A673 (cell line): ENCODE measurements at regions not wholly inside any gene's neighbourhood (a gene's known extent, or its start where the extent isn't known, plus 50 kb on each side); places are given as distances from the start of the nearest gene placed in this dataset.

Source experiments
- BruUV-seq: library from RNA; stranded (reverse); fragments of 400-500 nt; replicated peaks from 2 replicates; lab custom pipeline; 2021; lab: Mats Ljungman, UMichigan
- CTCF ChIA-PET: fragments of 300-600 bp; sonication (Branson Sonifier 250); formaldehyde crosslinking; loops from one replicate; lab custom pipeline; 2022; ENCODE audit warnings: antibody characterized with exemption; lab: Charles Lee
- POLR2A ChIA-PET: fragments of 300-600 bp; sonication (Branson Sonifier 250); formaldehyde crosslinking; loops from one replicate; lab custom pipeline; 2022; ENCODE audit warnings: antibody characterized with exemption; ENCODE audit not compliant: low non-redundant PET; lab: Charles Lee
- DNase-seq: peaks from one replicate; pipeline ENCODE4 v3.0.0-alpha.2; 2015; ENCODE audit warnings: low spot score
- H3K27ac ChIP-seq: fragments of 200-600 bp; sonication (generic); 2 replicates; pipeline ENCODE4 v1.5.1; 2016; ENCODE audit warnings: mixed run types, low read depth, mild to moderate bottlenecking, mixed read lengths, antibody characterized with exemption, low read length; ENCODE audit not compliant: poor library complexity, severe bottlenecking
- H3K27me3 ChIP-seq: fragments of 200-600 bp; sonication (generic); replicated peaks from 2 replicates; pipeline ENCODE4 v1.6.1; 2017; ENCODE audit warnings: mixed run types, low read depth, mild to moderate bottlenecking, mixed read lengths, antibody characterized with exemption, low read length; ENCODE audit not compliant: insufficient read depth, poor library complexity
- H3K36me3 ChIP-seq: fragments of 200-600 bp; sonication (generic); 2 replicates; pipeline ENCODE4 v1.6.1; 2016; ENCODE audit warnings: mixed run types, mild to moderate bottlenecking, mixed read lengths, antibody characterized with exemption, low read length; ENCODE audit not compliant: insufficient read depth, poor library complexity, severe bottlenecking
- H3K4me1 ChIP-seq: fragments of 200-600 bp; sonication (generic); 2 replicates; pipeline ENCODE4 v1.6.1; 2017; ENCODE audit warnings: mixed run types, mild to moderate bottlenecking, mixed read lengths, antibody characterized with exemption, low read length; ENCODE audit not compliant: insufficient read depth, poor library complexity, severe bottlenecking
- H3K4me3 ChIP-seq: fragments of 200-600 bp; sonication (generic); 2 replicates; pipeline ENCODE4 v1.5.1; 2016; ENCODE audit warnings: low read depth, mixed run types, mild to moderate bottlenecking, mixed read lengths, low read length; ENCODE audit not compliant: poor library complexity, severe bottlenecking
- H3K9me3 ChIP-seq: fragments of 200-600 bp; sonication (generic); 2 replicates; pipeline ENCODE4 v1.6.1; 2016; ENCODE audit warnings: mixed run types, low read depth, mild to moderate bottlenecking, mixed read lengths, antibody characterized with exemption, low read length; ENCODE audit not compliant: poor library complexity, severe bottlenecking
- EZH2 ChIP-seq: fragments of 200-600 bp; sonication (generic); IDR thresholded peaks from 2 replicates; pipeline ENCODE4 v1.6.1; 2017; ENCODE audit warnings: borderline replicate concordance, low read depth, mild to moderate bottlenecking, mixed read lengths, antibody characterized with exemption, low read length; ENCODE audit not compliant: poor library complexity, severe bottlenecking
- intact Hi-C: fragments of 100-400 bp; cut with micrococcal nuclease; formaldehyde crosslinking; loops from one replicate; pipeline ENCODE4 v1.10.0; 2022; ENCODE audit not compliant: unreplicated experiment
- TF ChIP-seq, protein P1 (sequence below): fragments of 300-800, 200-600 bp; sonication (generic); conservative IDR thresholded peaks from 2 replicates; pipeline ENCODE4 v1.5.1; 2017; ENCODE audit warnings: low read depth, mild to moderate bottlenecking, antibody characterized with exemption, low read length, moderate library complexity, mixed read lengths

DNA sequence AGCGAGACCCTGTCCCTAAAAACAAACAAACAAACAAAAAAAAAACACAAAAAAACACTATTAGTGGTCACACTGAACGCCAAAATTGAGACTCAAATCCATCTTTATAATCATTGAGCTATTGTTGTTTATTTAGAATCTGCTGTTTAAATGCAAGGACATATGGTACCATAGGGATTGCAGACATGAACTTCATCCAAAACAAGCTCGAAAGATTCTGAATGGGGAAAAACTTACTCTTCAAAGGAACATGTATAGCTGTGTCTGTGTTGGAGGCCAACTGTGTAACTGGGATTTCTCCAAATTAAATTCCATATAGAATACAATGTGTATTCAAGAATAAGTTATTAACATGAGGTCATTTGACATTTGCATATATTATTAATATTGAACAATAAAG, 74.7 kb upstream of the GPR158 start:
- H3K27me3 ChIP-seq: no peaks in the 10 kb centered on the region
- intact Hi-C loops: no loop called here
- no peak overlapping the region for H3K4me3 ChIP-seq
- no TSS peak for BruUV-seq
- no peaks in the 10 kb centered on the region for H3K4me1 ChIP-seq
- CTCF ChIA-PET: interaction anchor here (0.7 kb wide), 1 partner anchor 127 kb away, joined by 3 read pairs; no protein-coding TSS in a partner anchor
- POLR2A ChIA-PET: interaction anchor here (0.7 kb wide), 1 partner anchor 27 kb away, joined by 3 read pairs; no protein-coding TSS in a partner anchor
- DNase-seq: no peak
- no peaks in the 10 kb centered on the region for H3K36me3 ChIP-seq
- H3K27ac ChIP-seq: no peak overlapping the region
- H3K9me3 ChIP-seq: no peaks in the 10 kb centered on the region
- TF ChIP-seq, protein P1, sequence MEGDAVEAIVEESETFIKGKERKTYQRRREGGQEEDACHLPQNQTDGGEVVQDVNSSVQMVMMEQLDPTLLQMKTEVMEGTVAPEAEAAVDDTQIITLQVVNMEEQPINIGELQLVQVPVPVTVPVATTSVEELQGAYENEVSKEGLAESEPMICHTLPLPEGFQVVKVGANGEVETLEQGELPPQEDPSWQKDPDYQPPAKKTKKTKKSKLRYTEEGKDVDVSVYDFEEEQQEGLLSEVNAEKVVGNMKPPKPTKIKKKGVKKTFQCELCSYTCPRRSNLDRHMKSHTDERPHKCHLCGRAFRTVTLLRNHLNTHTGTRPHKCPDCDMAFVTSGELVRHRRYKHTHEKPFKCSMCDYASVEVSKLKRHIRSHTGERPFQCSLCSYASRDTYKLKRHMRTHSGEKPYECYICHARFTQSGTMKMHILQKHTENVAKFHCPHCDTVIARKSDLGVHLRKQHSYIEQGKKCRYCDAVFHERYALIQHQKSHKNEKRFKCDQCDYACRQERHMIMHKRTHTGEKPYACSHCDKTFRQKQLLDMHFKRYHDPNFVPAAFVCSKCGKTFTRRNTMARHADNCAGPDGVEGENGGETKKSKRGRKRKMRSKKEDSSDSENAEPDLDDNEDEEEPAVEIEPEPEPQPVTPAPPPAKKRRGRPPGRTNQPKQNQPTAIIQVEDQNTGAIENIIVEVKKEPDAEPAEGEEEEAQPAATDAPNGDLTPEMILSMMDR: no peak
- TF ChIP-seq EZH2: no peak

DNA sequence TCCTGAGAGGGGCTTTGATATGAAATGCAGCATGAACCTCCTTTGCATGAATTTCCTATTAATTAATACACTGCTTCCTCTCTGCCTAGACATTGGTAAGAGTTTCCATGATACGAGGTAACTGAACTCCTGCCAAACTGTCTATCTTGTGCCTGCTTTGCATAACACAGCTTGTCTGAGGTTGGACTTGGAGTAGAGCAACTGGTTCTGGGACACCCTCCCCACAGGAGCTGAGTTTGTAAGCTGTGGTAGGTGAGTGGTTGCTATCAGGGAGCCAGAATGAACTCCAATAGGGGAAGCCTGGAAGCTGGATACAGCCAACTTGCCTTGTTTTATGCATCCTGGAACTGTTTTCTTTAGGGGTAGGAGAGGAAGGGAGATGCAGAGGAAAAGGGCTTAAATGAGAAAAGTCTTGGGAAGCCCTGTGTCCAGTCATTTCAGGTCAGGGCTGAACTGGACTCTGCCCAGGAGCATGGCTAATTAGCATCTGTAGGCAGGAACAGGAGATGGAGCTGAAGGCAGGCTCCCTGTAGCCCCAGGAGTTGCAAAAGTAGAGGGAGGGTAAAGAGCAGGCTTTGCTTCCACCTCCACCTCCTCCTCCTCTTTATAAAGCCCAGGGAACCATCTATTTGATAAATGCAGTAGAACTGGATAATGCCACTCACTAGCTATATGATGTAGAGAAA, 73.2 kb upstream of the GPR158 start:
- intact Hi-C loops: no loop called here
- Histone ChIP-seq H3K36me3 (no peaks in the 10 kb centered on the region), H3K4me1 (no peaks in the 10 kb centered on the region), H3K4me3 (no peak overlapping the region), H3K27ac (no peak overlapping the region), H3K9me3 (no peaks in the 10 kb centered on the region), H3K27me3 (no peaks in the 10 kb centered on the region)
- no peak for DNase-seq
- CTCF ChIA-PET: no interaction called here
- POLR2A ChIA-PET: no interaction called here
- no peak for TF ChIP-seq EZH2
- TF ChIP-seq, protein P1: no peak
- no TSS peak for BruUV-seq

DNA sequence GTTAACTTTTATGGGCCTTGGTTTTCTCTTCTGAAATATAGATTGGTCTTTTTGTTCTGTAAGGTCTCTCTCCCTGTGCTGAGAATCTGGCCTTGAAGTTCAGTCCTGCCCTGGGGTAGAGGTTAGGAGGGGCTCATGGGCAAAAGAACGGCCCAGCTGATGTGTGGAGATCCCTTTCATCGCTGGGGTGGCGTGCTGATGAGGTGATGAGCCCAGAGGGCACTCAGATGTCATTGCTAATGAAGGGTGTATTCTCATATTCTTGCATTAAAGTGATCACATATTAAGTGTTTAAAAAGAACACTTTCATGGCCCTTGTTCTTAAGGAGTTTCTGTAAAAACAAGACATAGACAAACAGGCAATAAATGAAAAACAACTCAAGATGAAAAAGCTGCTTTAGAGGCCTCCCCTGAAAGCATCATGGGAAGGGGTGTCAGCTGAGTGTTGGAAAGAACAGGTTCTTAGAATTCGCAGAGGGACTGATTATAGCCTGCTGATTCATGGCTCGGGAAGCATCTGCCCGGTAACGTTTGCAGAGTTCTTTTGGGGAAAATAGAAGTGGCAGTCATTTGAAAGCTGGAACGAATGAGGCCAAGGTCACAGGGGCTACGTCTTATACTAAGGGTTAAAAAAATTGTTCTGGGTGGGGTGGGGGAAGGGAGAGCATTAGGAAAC, 72.5 kb upstream of the GPR158 start:
- Histone ChIP-seq H3K4me1 (no peaks in the 10 kb centered on the region), H3K4me3 (no peak overlapping the region), H3K27ac (no peak overlapping the region), H3K9me3 (no peaks in the 10 kb centered on the region), H3K36me3 (no peaks in the 10 kb centered on the region), H3K27me3 (no peaks in the 10 kb centered on the region)
- TF ChIP-seq EZH2: no peak
- TF ChIP-seq, protein P1: no peak
- DNase-seq: no peak
- BruUV-seq: no TSS peak
- POLR2A ChIA-PET: no interaction called here
- intact Hi-C loops: no loop called here
- CTCF ChIA-PET: no interaction called here
